LNCaP clone FGC (cell line): ENCODE measurements at regions not wholly inside any gene's neighbourhood (a gene's known extent, or its start where the extent isn't known, plus 50 kb on each side); places are given as distances from the start of the nearest gene placed in this dataset.

Experiments used
- DNase-seq: peaks from one replicate; pipeline ENCODE4 v3.0.0-alpha.2; 2011; ENCODE audit warnings: low read depth
- H3K4me3 ChIP-seq: 2 replicates; pipeline ENCODE4 v1.5.1; 2011; ENCODE audit warnings: mild to moderate bottlenecking, low read depth, low read length, control low read depth
- CTCF ChIP-seq: IDR thresholded peaks from 2 replicates; pipeline ENCODE4 v1.5.1; 2012; ENCODE audit warnings: mild to moderate bottlenecking; ENCODE audit not compliant: control insufficient read depth, insufficient read depth; ENCODE audit errors: extremely low read depth

DNA sequence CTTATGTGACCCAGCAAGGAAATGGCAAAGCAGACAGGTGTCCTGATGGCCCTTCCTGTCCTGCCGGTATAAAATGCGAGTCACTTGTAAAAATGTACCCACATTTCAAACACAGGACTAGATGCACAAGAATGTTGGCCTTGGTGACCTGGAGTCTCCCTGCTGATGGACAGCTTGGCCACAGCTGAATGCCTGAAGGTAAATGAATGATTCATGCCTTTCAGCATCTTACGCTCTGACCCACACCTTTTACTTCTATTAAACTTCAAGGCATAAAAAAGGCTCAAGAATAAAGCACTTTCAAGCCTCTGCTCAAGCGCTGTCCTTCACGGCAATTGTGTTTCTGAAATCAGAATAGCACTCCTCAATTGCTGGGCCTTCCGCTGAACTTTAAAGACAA is 228.0 kb upstream of the SLCO3A1 start:
- no peak for TF ChIP-seq CTCF
- no peak overlapping the region for H3K4me3 ChIP-seq
- no peak for DNase-seq

DNA sequence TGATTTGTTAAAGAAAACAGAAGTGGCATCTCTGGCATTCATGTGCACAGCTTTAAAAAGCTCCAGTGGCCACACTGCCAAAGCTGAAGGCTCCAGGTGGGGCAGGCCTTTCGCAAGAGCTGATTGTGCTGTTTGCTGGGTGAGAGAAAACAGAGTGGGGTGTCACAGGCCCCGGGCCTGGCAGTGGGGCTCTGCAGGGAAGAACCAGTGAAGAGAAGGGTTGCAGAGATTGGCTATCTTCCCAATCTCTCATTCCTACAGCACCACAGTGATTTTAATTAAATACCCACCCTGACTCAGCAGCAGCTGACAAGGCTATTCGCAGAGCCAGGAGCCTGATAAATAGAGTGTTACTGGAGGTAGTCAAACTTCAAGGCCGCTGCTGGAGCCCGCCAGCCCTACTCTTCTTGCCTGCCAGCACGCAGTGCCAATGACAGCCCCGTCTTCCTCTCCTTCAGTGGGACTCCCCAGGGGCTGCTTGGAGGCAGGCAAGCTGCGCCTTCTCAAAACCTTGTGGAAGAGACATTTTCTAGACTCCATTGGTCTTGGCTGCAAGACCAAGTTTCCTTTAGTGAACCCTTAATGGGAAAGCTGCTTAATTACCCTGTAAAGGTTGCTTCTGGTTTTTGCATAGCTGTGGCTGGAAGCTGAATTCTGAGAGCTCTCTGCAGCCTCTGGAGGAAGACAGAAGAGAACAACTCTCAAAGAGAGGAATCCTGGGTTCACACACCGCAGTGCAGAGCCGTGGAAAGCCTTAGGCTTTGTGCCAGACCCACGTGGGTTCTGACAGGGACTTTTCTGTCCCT is 225.8 kb upstream of the SLCO3A1 start:
- TF ChIP-seq CTCF = no peak
- no peak for DNase-seq
- no peak overlapping the region for H3K4me3 ChIP-seq

DNA sequence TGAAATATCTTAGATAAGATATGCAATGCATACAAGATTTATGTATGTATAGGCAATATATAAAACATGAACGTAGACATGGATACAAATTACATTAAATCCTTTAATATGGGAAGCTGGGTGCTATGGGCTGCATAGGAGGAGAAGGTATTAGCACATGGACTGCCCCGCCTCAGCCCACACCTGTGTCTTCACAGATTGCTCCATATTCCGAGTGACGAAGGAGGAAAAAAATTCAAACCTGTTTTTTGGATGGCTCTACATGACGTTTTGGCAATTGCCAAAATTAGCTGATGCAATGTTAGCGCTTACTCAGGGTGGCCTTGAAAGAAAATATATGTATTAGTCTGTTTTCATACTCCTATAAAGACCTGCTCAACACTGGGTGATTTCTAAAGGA is 223.4 kb upstream of the SLCO3A1 start:
- no peak for TF ChIP-seq CTCF
- DNase-seq = no peak
- H3K4me3 ChIP-seq = no peak overlapping the region

DNA sequence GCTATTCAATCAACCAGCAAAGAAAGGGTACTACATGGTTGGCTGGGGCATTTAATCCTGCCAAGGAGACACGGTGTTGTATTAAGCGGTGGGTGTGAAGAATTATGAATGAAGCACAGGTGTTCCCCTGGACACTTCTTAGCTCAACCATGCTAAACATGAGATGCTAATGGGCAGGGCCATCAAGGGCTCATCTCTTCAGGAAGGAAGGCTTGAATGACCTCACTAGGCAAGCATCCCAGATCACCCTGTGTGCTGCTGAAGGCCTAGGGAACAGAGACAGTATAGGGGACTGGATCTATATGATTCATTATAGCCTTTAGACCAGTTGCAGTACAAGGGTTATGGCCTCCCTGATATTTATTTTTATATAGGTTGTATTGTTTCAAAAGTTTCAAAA is 221.3 kb upstream of the SLCO3A1 start:
- no peak for TF ChIP-seq CTCF
- no peak overlapping the region for H3K4me3 ChIP-seq
- no peak for DNase-seq

GRCh38 chr15:91632981-91633380 is 220.5 kb upstream of the SLCO3A1 start:
- H3K4me3 ChIP-seq = no peak overlapping the region
- TF ChIP-seq CTCF = no peak
- DNase-seq = no peak

DNA sequence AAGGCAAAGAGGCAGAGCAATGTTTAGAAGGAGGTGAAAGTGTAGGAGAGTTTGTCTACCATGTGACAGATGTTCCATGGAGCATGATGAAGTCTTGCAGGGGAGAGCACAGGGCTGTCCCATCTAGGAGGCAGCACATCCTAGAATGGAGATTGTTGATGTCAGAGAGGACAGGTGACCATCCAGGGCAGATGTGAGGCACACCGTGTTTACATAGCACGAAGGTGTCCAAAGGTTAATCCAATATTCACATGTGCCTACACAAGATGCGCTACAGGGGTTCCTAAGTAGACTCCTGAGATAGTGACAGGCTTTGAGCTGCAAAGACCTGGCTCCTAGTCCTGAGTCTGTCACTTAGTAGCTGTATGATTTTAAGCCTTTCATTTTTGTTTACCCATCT is 219.3 kb upstream of the SLCO3A1 start:
- no peak for DNase-seq
- no peak overlapping the region for H3K4me3 ChIP-seq
- TF ChIP-seq CTCF = no peak

GRCh38 chr15:91635080-91635479 is 218.4 kb upstream of the SLCO3A1 start:
- no peak for DNase-seq
- H3K4me3 ChIP-seq = no peak overlapping the region
- no peak for TF ChIP-seq CTCF
